NT2/D1 (cell line): ENCODE measurements at regions not wholly inside any gene's neighbourhood (a gene's known extent, or its start where the extent isn't known, plus 50 kb on each side); places are given as distances from the start of the nearest gene placed in this dataset.

ENCODE experiments used
- DNase-seq: peaks from one replicate; pipeline ENCODE4 v3.0.0-alpha.2; 2011; ENCODE audit warnings: low read depth, low spot score
- H3K27me3 ChIP-seq: 2 replicates; pipeline ENCODE4 v1.6.0; 2011; ENCODE audit warnings: mild to moderate bottlenecking; ENCODE audit not compliant: insufficient read length, insufficient read depth
- H3K36me3 ChIP-seq: 2 replicates; pipeline ENCODE4 v1.6.1; 2011; ENCODE audit warnings: mild to moderate bottlenecking, low read length, mixed read lengths; ENCODE audit not compliant: insufficient read depth, insufficient read length
- H3K4me1 ChIP-seq: 2 replicates; pipeline ENCODE4 v1.5.1; 2011; ENCODE audit not compliant: insufficient read depth, insufficient read length
- H3K4me3 ChIP-seq: 2 replicates; pipeline ENCODE4 v1.5.1; 2011; ENCODE audit warnings: low read depth; ENCODE audit not compliant: insufficient read length
- H3K9ac ChIP-seq: 2 replicates; pipeline ENCODE4 v1.6.0; 2011; ENCODE audit warnings: low read depth; ENCODE audit not compliant: insufficient read length
- H3K9me3 ChIP-seq: 2 replicates; pipeline ENCODE4 v1.5.1; 2011; ENCODE audit warnings: mild to moderate bottlenecking, low read length; ENCODE audit not compliant: insufficient read depth
- SUZ12 ChIP-seq: IDR thresholded peaks from 2 replicates; pipeline ENCODE4 v1.6.1; 2011; ENCODE audit not compliant: insufficient read length, insufficient read depth; ENCODE audit errors: extremely low read depth
- YY1 ChIP-seq: IDR thresholded peaks from 2 replicates; pipeline ENCODE4 v1.6.1; 2011; ENCODE audit not compliant: insufficient read length, insufficient read depth
- ZNF274 ChIP-seq: IDR thresholded peaks from 2 replicates; pipeline ENCODE4 v1.6.1; 2011; ENCODE audit warnings: mild to moderate bottlenecking, low read depth, low read length

- Histone ChIP-seq H3K9me3 (no peaks in the 10 kb centered on the region), H3K36me3 (no peaks in the 10 kb centered on the region), H3K4me1 (no peaks in the 10 kb centered on the region), H3K27me3 (no peaks in the 10 kb centered on the region), H3K4me3 (no peak overlapping the region), H3K9ac (no peak overlapping the region)
- TF ChIP-seq YY1 (no peak), SUZ12 (no peak), ZNF274 (no peak)
- DNase-seq: no peak
Measured at GRCh38 chr13:77465603-77466195, 69.8 kb upstream of the SCEL start.

- Histone ChIP-seq H3K9me3 (no peaks in the 10 kb centered on the region), H3K4me1 (no peaks in the 10 kb centered on the region), H3K36me3 (no peaks in the 10 kb centered on the region), H3K27me3 (no peaks in the 10 kb centered on the region), H3K4me3 (no peak overlapping the region), H3K9ac (no peak overlapping the region)
- TF ChIP-seq YY1: no peak
- no peak for TF ChIP-seq SUZ12
- TF ChIP-seq ZNF274: no peak
- DNase-seq: no peak
Measured at GRCh38 chr13:77460195-77460594, 75.3 kb upstream of the SCEL start.

GRCh38 chr13:77459592-77459991 lies 75.9 kb upstream of the SCEL start:
- no peaks in the 10 kb centered on the region for H3K27me3 ChIP-seq
- no peaks in the 10 kb centered on the region for H3K4me1 ChIP-seq
- no peaks in the 10 kb centered on the region for H3K9me3 ChIP-seq
- no peak overlapping the region for H3K4me3 ChIP-seq
- H3K36me3 ChIP-seq: no peaks in the 10 kb centered on the region
- H3K9ac ChIP-seq: no peak overlapping the region
- no peak for DNase-seq
- TF ChIP-seq ZNF274: no peak
- TF ChIP-seq YY1: no peak

- no peaks in the 10 kb centered on the region for H3K27me3 ChIP-seq
- H3K9me3 ChIP-seq: no peaks in the 10 kb centered on the region
- no peaks in the 10 kb centered on the region for H3K36me3 ChIP-seq
- H3K4me3 ChIP-seq: no peak overlapping the region
- TF ChIP-seq YY1: no peak
- no peak for TF ChIP-seq SUZ12
- TF ChIP-seq ZNF274: no peak
- no peak overlapping the region for H3K9ac ChIP-seq
- DNase-seq: no peak
- no peaks in the 10 kb centered on the region for H3K4me1 ChIP-seq
Measured at GRCh38 chr13:77458736-77459135, 76.8 kb upstream of the SCEL start.

GRCh38 chr13:77457966-77458365 lies 77.5 kb upstream of the SCEL start:
- Histone ChIP-seq H3K27me3 (no peaks in the 10 kb centered on the region), H3K9me3 (no peaks in the 10 kb centered on the region), H3K4me3 (no peak overlapping the region), H3K36me3 (no peaks in the 10 kb centered on the region), H3K4me1 (no peaks in the 10 kb centered on the region), H3K9ac (no peak overlapping the region)
- no peak for TF ChIP-seq ZNF274
- no peak for TF ChIP-seq SUZ12
- no peak for TF ChIP-seq YY1
- DNase-seq: no peak

GRCh38 chr13:77456271-77456670 lies 79.2 kb upstream of the SCEL start:
- H3K36me3 ChIP-seq: no peaks in the 10 kb centered on the region
- no peak for DNase-seq
- H3K4me3 ChIP-seq: no peak overlapping the region
- H3K27me3 ChIP-seq: no peaks in the 10 kb centered on the region
- no peak for TF ChIP-seq ZNF274
- no peak for TF ChIP-seq YY1
- TF ChIP-seq SUZ12: no peak
- H3K4me1 ChIP-seq: no peaks in the 10 kb centered on the region
- H3K9me3 ChIP-seq: no peaks in the 10 kb centered on the region
- H3K9ac ChIP-seq: no peak overlapping the region

GRCh38 chr13:77449265-77449664 lies 86.2 kb upstream of the SCEL start:
- Histone ChIP-seq H3K9ac (no peak overlapping the region), H3K27me3 (no peaks in the 10 kb centered on the region), H3K36me3 (no peaks in the 10 kb centered on the region), H3K9me3 (no peaks in the 10 kb centered on the region), H3K4me3 (no peak overlapping the region), H3K4me1 (no peaks in the 10 kb centered on the region)
- no peak for DNase-seq
- TF ChIP-seq YY1 (no peak), SUZ12 (no peak), ZNF274 (no peak)

- TF ChIP-seq SUZ12 (no peak), ZNF274 (no peak), YY1 (no peak)
- no peaks in the 10 kb centered on the region for H3K27me3 ChIP-seq
- no peaks in the 10 kb centered on the region for H3K9me3 ChIP-seq
- H3K4me3 ChIP-seq: no peak overlapping the region
- H3K36me3 ChIP-seq: no peaks in the 10 kb centered on the region
- no peaks in the 10 kb centered on the region for H3K4me1 ChIP-seq
- H3K9ac ChIP-seq: no peak overlapping the region
- DNase-seq: peak; percentile 15
Measured at GRCh38 chr13:77448689-77449088, 86.8 kb upstream of the SCEL start.
